Stimulated activated CD4-positive, alpha-beta T cell treated with anti-CD3 and anti-CD28 coated beads, Interleukin-4, amount 100 ng/mL, for 1 hour (primary cell): ENCODE measurements at regions not wholly inside any gene's neighbourhood (a gene's known extent, or its start where the extent isn't known, plus 50 kb on each side); places are given as distances from the start of the nearest gene placed in this dataset.
A peak's percentile ranks its signal among the peaks of the same experiment; 100 is the strongest.

Experiments
- DNase-seq: peaks from one replicate; pipeline ENCODE4 v3.0.0-alpha.2; 2020

GRCh38 chr2:44825702-44826101 is 115.8 kb upstream of the SIX3 start:
- DNase-seq: no peak

- no peak for DNase-seq
These were observed 114.9 kb upstream of the SIX3 start for GRCh38 chr2:44826601-44827000.

DNA sequence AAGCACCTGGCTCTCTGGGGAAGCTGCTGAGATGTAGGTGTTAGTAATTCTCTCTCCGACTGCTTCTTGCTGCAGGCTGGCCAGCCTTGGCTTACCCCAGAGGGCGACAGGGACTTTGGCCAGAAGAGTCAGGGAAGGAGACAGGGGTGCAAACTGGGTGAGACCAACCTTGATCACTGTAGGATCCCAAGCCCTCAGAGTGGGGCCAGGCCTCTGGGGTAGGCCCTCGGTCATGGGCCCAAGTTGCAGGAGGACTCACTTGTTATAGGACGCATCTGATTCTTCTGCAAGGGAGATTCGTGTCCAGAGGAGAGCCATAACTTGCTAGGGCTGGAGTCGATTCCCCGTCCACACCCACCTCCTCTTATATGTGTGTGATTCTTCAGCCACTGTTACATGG is 111.7 kb upstream of the SIX3 start:
- no peak for DNase-seq

DNA sequence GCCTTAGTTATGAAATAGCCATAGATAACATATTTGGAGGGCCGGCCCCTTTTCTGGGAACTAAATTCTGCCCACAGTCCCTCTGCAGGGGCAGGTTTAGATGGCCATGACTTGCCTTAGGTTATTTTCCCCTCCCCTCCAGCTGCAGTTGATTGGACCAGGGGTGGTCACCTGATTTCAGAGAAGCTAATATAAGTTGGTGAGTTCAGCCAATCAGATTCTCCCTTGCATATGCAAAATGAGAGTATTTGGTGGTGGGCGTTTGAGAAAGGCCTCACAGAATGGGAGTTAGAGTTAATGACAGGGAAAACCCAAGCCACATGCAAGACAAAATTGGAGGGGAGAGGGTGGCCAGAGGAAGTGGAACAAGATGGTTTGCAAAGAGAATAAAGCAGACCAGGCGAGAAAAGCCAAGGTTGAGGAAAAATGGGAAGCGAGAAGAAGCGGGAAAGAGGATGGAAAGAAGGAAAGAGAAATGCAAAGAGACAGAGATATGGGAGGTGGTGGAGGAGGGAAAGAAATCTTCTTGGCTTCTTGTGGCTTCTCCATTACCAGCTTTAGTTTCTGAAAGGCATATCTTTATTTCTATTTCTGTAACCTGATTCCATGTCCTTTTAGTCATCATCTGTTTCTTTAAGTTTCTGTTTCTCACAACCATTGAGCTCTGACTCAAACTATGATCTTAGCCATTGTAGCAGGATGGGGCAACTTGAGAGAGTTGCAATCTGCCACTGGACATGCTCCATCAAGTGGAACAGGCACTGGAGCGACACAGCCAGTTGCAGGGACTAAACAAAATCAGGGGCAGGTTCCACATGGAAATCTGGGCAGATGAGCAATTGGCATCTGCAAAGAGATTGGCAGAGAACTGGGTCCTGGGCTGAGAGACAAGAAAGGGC is 108.1 kb upstream of the SIX3 start:
- no peak for DNase-seq

DNA sequence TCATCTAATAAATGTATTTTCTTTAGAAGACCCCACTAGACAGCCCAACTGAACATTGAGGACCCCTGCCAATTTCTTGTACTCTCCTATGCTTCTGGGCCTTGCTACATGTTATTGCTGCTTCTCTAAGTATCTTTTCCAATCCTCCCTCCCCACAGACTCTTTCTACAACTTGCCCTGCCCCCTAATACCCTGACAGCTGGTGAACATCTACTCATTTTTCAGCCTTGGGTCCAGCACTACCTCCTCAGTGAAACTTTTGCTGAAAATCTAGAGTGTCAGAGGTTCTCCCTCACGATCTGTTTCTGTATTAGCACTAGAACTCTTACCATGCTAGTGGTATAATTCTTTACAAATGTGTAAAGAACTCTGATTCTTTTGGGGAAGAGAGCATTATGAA is 106.8 kb upstream of the SIX3 start:
- no peak for DNase-seq

DNA sequence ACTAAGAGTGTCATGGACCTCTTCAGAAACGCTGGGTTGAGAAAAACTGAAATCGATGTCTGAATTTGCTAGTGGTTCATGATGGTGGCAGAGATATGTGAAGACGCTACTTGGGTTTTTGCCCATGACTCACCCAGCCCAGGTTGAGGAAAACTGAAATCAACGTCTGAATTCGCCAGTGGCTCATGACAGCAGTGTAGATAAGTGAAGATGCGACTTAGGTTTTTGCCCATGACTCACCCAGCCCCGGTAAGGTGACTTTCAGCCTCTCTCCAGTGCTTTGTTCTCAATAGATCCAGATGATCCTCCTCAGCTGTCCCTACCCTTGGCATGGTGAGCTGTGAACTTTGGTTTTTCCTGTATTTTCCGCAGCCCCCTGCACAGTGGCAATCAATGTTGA is 105.3 kb upstream of the SIX3 start:
- DNase-seq: peak; percentile 8

- no peak for DNase-seq
These were observed 104.6 kb upstream of the SIX3 start for GRCh38 chr2:44836916-44837315.

- no peak for DNase-seq
These were observed 103.2 kb upstream of the SIX3 start for GRCh38 chr2:44838116-44838790.

DNA sequence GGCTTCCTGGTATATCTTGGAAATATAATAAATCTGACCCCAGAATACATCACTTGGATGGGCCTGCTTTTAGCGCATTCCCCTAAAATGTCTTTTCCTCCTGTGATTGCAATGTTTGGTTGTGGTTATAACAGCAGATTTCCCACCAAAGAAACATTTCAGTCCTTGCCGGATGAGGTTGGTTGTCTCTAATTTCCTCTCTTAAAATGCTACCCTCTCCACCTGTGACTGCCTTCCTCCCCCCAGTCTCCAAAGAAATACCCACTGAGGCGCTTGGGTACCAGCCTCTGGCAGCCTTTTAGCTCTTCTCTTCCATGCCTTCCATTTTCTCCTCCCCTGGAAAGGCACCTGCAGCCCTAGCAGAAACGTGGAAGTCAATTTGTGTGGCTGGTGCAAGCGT is 102.1 kb upstream of the SIX3 start:
- DNase-seq: no peak

- DNase-seq: no peak
These were observed 101.6 kb upstream of the SIX3 start for GRCh38 chr2:44839771-44840502.

- no peak for DNase-seq
These were observed 101.0 kb upstream of the SIX3 start for GRCh38 chr2:44840503-44840850.

DNA sequence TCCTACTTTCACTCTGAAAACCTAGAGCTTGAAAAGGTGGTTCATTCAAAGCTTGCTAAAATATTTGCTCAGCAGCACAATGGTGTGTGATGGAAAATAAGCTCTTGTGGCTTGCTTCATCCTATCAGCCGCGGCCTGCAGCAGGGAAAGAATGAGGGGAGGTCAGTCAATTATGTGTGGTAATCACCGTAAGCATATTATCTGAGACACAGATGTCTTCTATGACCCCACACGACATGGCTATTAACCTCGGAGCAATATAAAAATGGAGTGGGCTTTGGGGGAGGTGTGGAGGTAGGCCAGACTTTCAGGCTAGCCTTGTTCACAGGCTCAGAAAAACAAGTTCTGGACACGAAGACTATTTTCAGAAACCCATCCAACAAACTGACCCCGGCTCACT is 98.4 kb upstream of the SIX3 start:
- no peak for DNase-seq

- DNase-seq: no peak
These were observed 97.7 kb upstream of the SIX3 start for GRCh38 chr2:44843641-44844310.

DNA sequence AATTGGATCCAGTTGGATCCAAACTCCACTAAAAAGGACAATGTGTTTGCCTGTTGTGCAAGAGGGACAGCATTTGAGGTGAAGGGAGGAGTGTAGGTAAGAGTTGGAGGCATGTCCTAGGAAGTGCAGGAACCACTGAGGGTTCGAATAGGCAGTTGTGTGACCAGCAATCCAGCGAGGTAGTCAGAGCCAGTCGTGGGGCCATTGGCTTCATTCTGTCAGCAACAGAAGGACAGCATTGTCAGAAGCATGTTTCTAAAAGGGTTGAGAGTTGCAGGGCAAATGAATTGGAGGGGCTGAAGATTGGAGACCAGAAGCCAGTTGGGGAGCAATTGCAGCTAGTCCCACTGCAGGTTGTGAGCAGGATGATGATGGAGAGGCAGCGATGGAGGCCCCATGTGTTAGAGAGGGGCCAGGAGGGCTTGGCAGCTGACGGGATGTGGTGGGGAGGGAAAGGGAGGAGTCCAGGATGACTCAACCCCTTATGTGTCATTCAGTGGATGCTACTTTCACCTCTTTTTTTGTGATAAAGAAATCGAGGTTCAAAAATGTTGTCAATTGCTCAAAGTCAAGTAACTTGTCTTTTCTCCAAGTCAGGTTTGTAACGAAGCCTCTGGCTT is 96.7 kb upstream of the SIX3 start:
- DNase-seq: no peak

GRCh38 chr2:44848026-44848425 is 93.5 kb upstream of the SIX3 start:
- DNase-seq: no peak

DNA sequence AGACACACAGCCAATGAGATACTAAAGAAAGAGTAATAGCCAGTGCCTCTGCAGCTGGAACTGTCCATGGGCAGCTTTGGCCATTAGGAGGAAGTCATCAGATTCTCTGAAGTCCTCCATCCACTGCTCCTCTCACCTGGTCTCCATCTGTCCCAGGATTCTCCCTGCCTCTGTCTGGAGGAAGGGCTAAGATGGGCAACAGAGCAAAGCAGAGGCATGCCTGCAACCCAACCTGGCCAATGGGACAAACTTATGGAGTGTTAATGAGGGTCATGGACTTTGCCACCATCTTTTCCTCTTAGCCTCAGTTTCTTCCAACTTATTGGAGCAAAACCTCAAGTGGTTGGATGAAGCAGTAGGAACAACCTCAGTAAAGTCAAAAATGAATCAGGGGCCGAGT is 91.5 kb upstream of the SIX3 start:
- no peak for DNase-seq

- no peak for DNase-seq
These were observed 90.0 kb upstream of the SIX3 start for GRCh38 chr2:44851518-44851917.

DNA sequence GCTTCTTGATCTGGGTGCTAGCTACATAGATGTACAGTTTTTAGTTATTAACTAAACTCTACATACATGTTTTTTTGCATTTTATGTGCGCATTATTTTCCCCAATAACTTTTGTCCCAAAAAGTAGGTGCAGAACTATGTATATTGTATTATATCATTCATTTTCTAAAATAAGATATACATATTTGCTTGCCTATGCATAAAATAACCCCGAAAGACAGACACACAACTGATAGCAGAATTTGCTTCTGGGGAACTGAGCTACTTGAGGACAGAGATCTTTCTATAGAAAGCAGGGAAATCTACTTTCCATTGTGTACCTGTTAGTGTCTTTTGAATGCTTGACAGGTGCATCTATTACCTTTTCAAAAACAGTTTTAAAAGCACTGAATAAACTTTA is 88.9 kb upstream of the SIX3 start:
- no peak for DNase-seq

GRCh38 chr2:44859337-44859736 is 82.2 kb upstream of the SIX3 start:
- no peak for DNase-seq

DNA sequence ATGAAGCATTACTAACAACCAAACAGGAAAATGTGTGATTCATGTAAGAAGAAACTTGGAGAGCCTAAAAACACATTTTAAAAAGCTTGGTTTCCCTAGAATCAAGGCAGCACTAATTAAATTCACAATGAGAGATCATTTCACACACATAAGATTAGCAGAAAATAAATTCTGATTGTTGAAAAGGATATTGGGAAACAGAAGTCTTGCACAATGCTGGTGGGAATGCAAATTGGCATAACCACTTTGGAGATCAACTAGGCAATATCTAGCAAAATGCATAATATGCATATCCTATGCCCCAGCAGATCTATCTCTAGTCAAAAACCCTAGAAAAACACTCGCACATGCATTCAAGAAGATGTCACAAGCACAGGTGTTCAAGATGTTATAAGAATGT is 75.3 kb upstream of the SIX3 start:
- no peak for DNase-seq

- no peak for DNase-seq
These were observed 71.7 kb upstream of the SIX3 start for GRCh38 chr2:44869761-44870160.

GRCh38 chr2:44877417-44877816 is 64.1 kb upstream of the SIX3 start:
- no peak for DNase-seq
